SK-N-SH (cell line): ENCODE measurements at regions not wholly inside any gene's neighbourhood (a gene's known extent, or its start where the extent isn't known, plus 50 kb on each side); places are given as distances from the start of the nearest gene placed in this dataset.

Experiments
- CTCF ChIP-seq: fragments of 200-600 bp; sonication (generic); IDR thresholded peaks from 2 replicates; pipeline ENCODE4 v1.6.1; 2017; ENCODE audit warnings: antibody characterized with exemption, mild to moderate bottlenecking, moderate library complexity
- EP300 ChIP-seq, 2 experiments: IDR thresholded peaks; 2 replicates each; pipeline versions ENCODE4 v1.4.0 to v1.6.1; 2012; ENCODE audit warnings: borderline replicate concordance in 1 of 2, low read depth in 1 of 2, low read length in 1 of 2
- EZH2phosphoT487 ChIP-seq: fragments of 200-600 bp; sonication (generic); IDR thresholded peaks from 2 replicates; pipeline ENCODE4 v1.6.1; 2017; ENCODE audit warnings: low read depth, mixed run types, mild to moderate bottlenecking, antibody characterized with exemption, moderate library complexity, borderline replicate concordance
- FOXJ3 ChIP-seq: sonication (generic); formaldehyde crosslinking; IDR thresholded peaks from 2 replicates; pipeline ENCODE4 v1.5.1; 2020; ENCODE audit warnings: mild to moderate bottlenecking, missing genetic modification reagents
- GABPA ChIP-seq: IDR thresholded peaks from 2 replicates; pipeline ENCODE4 v1.4.0; 2012; ENCODE audit warnings: low read depth, mild to moderate bottlenecking
- JUND ChIP-seq: IDR thresholded peaks from 2 replicates; pipeline ENCODE4 v1.4.0; 2012
- NRF1 ChIP-seq: IDR thresholded peaks from 2 replicates; pipeline ENCODE4 v1.6.1; 2012; ENCODE audit warnings: low read depth, mild to moderate bottlenecking, low read length
- RAD21 ChIP-seq: IDR thresholded peaks from 2 replicates; pipeline ENCODE4 v1.6.1; 2012; ENCODE audit warnings: mild to moderate bottlenecking, low read length
- RFX5 ChIP-seq: IDR thresholded peaks from 2 replicates; pipeline ENCODE4 v1.6.1; 2012; ENCODE audit warnings: mild to moderate bottlenecking, improper control_type of control experiment, low read length
- SIN3A ChIP-seq: IDR thresholded peaks from 2 replicates; pipeline ENCODE4 v1.6.1; 2012; ENCODE audit warnings: low read depth, mild to moderate bottlenecking, low read length, moderate library complexity, borderline replicate concordance
- TEAD4 ChIP-seq: IDR thresholded peaks from 2 replicates; pipeline ENCODE4 v1.4.0; 2012; ENCODE audit warnings: mild to moderate bottlenecking, borderline replicate concordance; ENCODE audit not compliant: insufficient read depth
- TF ChIP-seq, protein P1 (sequence below): IDR thresholded peaks from 2 replicates; pipeline ENCODE4; 2012
- TF ChIP-seq, protein P2 (sequence below): IDR thresholded peaks from 2 replicates; pipeline ENCODE4 v1.6.1; 2012; ENCODE audit warnings: mild to moderate bottlenecking, low read depth, low read length, moderate library complexity
- TF ChIP-seq, protein P3 (sequence below): IDR thresholded peaks from 2 replicates; pipeline ENCODE4 v1.4.0; 2012; ENCODE audit warnings: low read depth

DNA sequence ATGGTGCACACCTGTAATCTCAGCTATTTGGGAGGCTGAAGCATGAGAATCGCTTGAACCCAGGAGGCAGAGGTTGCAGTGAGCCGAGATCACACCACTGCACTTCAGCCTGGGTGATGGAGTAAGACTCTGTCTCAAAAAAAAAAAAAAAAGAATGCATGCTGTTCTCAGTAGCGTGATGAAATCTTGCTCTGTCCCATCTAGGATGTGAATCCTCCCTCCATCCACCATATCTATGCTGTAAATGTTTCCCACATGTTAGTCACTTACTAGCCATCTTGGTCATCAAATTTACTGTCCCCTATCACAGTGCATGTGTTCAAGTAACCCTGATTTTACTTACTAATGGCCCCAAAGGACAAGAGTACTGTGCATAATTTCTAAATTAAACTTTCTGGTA, 315.4 kb upstream of the TBX18 start:
- TF ChIP-seq GABPA = no peak
- TF ChIP-seq, protein P1, sequence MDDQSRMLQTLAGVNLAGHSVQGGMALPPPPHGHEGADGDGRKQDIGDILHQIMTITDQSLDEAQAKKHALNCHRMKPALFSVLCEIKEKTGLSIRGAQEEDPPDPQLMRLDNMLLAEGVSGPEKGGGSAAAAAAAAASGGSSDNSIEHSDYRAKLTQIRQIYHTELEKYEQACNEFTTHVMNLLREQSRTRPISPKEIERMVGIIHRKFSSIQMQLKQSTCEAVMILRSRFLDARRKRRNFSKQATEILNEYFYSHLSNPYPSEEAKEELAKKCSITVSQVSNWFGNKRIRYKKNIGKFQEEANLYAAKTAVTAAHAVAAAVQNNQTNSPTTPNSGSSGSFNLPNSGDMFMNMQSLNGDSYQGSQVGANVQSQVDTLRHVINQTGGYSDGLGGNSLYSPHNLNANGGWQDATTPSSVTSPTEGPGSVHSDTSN = no peak
- no peak for TF ChIP-seq CTCF
- no peak for TF ChIP-seq RAD21
- TF ChIP-seq TEAD4 = no peak
- no peak for TF ChIP-seq JUND
- TF ChIP-seq, protein P2, sequence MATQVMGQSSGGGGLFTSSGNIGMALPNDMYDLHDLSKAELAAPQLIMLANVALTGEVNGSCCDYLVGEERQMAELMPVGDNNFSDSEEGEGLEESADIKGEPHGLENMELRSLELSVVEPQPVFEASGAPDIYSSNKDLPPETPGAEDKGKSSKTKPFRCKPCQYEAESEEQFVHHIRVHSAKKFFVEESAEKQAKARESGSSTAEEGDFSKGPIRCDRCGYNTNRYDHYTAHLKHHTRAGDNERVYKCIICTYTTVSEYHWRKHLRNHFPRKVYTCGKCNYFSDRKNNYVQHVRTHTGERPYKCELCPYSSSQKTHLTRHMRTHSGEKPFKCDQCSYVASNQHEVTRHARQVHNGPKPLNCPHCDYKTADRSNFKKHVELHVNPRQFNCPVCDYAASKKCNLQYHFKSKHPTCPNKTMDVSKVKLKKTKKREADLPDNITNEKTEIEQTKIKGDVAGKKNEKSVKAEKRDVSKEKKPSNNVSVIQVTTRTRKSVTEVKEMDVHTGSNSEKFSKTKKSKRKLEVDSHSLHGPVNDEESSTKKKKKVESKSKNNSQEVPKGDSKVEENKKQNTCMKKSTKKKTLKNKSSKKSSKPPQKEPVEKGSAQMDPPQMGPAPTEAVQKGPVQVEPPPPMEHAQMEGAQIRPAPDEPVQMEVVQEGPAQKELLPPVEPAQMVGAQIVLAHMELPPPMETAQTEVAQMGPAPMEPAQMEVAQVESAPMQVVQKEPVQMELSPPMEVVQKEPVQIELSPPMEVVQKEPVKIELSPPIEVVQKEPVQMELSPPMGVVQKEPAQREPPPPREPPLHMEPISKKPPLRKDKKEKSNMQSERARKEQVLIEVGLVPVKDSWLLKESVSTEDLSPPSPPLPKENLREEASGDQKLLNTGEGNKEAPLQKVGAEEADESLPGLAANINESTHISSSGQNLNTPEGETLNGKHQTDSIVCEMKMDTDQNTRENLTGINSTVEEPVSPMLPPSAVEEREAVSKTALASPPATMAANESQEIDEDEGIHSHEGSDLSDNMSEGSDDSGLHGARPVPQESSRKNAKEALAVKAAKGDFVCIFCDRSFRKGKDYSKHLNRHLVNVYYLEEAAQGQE = no peak
- no peak for TF ChIP-seq EP300 (IDR thresholded peaks at IDR 0.05; ENCODE audit: borderline replicate concordance in 1 of 2, low read depth in 1 of 2, low read length in 1 of 2)
- TF ChIP-seq, protein P3, sequence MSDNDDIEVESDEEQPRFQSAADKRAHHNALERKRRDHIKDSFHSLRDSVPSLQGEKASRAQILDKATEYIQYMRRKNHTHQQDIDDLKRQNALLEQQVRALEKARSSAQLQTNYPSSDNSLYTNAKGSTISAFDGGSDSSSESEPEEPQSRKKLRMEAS = no peak
- TF ChIP-seq RFX5 = no peak
- TF ChIP-seq NRF1 = no peak
- TF ChIP-seq EZH2phosphoT487 = no peak
- no peak for TF ChIP-seq FOXJ3 (CRISPR knock-in tag)
- TF ChIP-seq SIN3A = no peak
